Ovary (tissue), 3 donors: ENCODE measurements at regions not wholly inside any gene's neighbourhood (a gene's known extent, or its start where the extent isn't known, plus 50 kb on each side); places are given as distances from the start of the nearest gene placed in this dataset.

Source experiments
- CTCF ChIP-seq, 3 donors: fragments of 450-650 bp in 2 of 3; fragments of 200-600 bp in 1 of 3; IDR thresholded peaks; one replicate each; pipeline versions ENCODE4 v1.5.1 to v1.8.0; 2016 to 2022; ENCODE audit warnings: antibody characterized with exemption in 3 of 3, mild to moderate bottlenecking in 1 of 3
- POLR2A ChIP-seq: fragments of 450-650 bp; IDR thresholded peaks from one replicate; pipeline ENCODE4 v1.6.1; 2017; ENCODE audit warnings: antibody characterized with exemption, mild to moderate bottlenecking, moderate library complexity
- donor health status: DM: no; HTN: no; CAD: no.

- TF ChIP-seq CTCF (IDR thresholded peaks at IDR 0.05) (no peak), POLR2A (no peak)
Measured at GRCh38 chr9:96026655-96027213, 151.2 kb downstream of the ERCC6L2 start.
